GM10266 (cell line): ENCODE measurements at regions not wholly inside any gene's neighbourhood (a gene's known extent, or its start where the extent isn't known, plus 50 kb on each side); places are given as distances from the start of the nearest gene placed in this dataset.

Experiments
- DNase-seq: peaks from one replicate; pipeline ENCODE4 v3.0.0; 2012; ENCODE audit errors: extremely low spot score
- CTCF ChIP-seq: IDR thresholded peaks from 2 replicates; pipeline ENCODE4 v1.5.1; 2012; ENCODE audit warnings: mild to moderate bottlenecking, low read depth; ENCODE audit not compliant: control insufficient read depth, insufficient read depth; ENCODE audit errors: missing control alignments

- no peak for TF ChIP-seq CTCF
- no peak for DNase-seq
These were observed 115.8 kb downstream of the KLF5 start for GRCh38 chr13:73174521-73175010.

GRCh38 chr13:73173279-73173811 lies 114.5 kb downstream of the KLF5 start:
- no peak for DNase-seq
- no peak for TF ChIP-seq CTCF

- TF ChIP-seq CTCF: no peak
- DNase-seq: no peak
These were observed 113.1 kb downstream of the KLF5 start for GRCh38 chr13:73171926-73172325.

- TF ChIP-seq CTCF: no peak
- no peak for DNase-seq
These were observed 112.5 kb downstream of the KLF5 start for GRCh38 chr13:73171271-73171682.

GRCh38 chr13:73169971-73170370 lies 111.2 kb downstream of the KLF5 start:
- no peak for TF ChIP-seq CTCF
- DNase-seq: no peak

- no peak for DNase-seq
- no peak for TF ChIP-seq CTCF
These were observed 110.2 kb downstream of the KLF5 start for GRCh38 chr13:73168953-73169401.

- no peak for TF ChIP-seq CTCF
- no peak for DNase-seq
These were observed 109.6 kb downstream of the KLF5 start for GRCh38 chr13:73168226-73168952.
